Esophagus muscularis mucosa (tissue), 4 donors: ENCODE measurements at regions not wholly inside any gene's neighbourhood (a gene's known extent, or its start where the extent isn't known, plus 50 kb on each side); places are given as distances from the start of the nearest gene placed in this dataset.
"Not testable (repeated sequence)": the region's sequence is repeated elsewhere in the genome, so short reads cannot be mapped to it uniquely, and the experiment has no call there.

Experiments used
- DNase-seq: peaks from one replicate; pipeline ENCODE4 v3.0.0-alpha.2; 2017; ENCODE audit errors: extremely low spot score
- H3K27ac ChIP-seq, 4 donors: fragments of 200-600 bp; sonication (generic); replicated peaks in 1 of 4; 1 replicate in 3 of 4; 2 replicates in 1 of 4; pipeline ENCODE4 v1.5.1; 2016 to 2019; ENCODE audit warnings: mild to moderate bottlenecking in 1 of 4
- H3K27me3 ChIP-seq, 4 donors: fragments of 200-600 bp; sonication (generic); one replicate each; pipeline versions ENCODE4 v1.5.1 to v1.6.0; 2016 to 2019
- H3K36me3 ChIP-seq, 4 donors: fragments of 200-600 bp; sonication (generic); one replicate each; pipeline ENCODE4 v1.5.1; 2016 to 2019
- H3K4me1 ChIP-seq, 4 donors: fragments of 200-600 bp; sonication (generic); one replicate each; pipeline ENCODE4 v1.5.1; 2016 to 2019
- H3K4me3 ChIP-seq, 4 donors: fragments of 200-600 bp; sonication (generic); 1 replicate in 2 of 4; 2 replicates in 2 of 4; pipeline ENCODE4 v1.5.1; 2016 to 2019; ENCODE audit warnings: mild to moderate bottlenecking in 4 of 4, moderate library complexity in 1 of 4
- H3K9me3 ChIP-seq, 4 donors: fragments of 200-600 bp; sonication (generic); 1 replicate in 3 of 4; 2 replicates in 1 of 4; pipeline ENCODE4 v1.5.1; 2016 to 2019
- CTCF ChIP-seq, 3 experiments: fragments of 200-600 bp in 2 of 3; fragments of 450-650 bp in 1 of 3; sonication (generic) in 2 of 3; IDR thresholded peaks; one replicate each; pipeline ENCODE4 v1.5.1; 2017 to 2019; ENCODE audit warnings: antibody characterized with exemption in 3 of 3, mild to moderate bottlenecking in 2 of 3, moderate library complexity in 1 of 3
- EP300 ChIP-seq: sonication (generic); formaldehyde crosslinking; IDR thresholded peaks from one replicate; pipeline ENCODE4 v1.6.1; 2017; ENCODE audit warnings: antibody characterized with exemption
- POLR2A ChIP-seq: fragments of 450-650 bp; IDR thresholded peaks from one replicate; pipeline ENCODE4 v1.6.1; 2017; ENCODE audit warnings: antibody characterized with exemption, moderate library complexity, mild to moderate bottlenecking, low read depth
- POLR2AphosphoS5 ChIP-seq, 2 donors: sonication (generic); formaldehyde crosslinking; IDR thresholded peaks; one replicate each; pipeline ENCODE4 v1.6.1; 2017; ENCODE audit warnings: antibody characterized with exemption in 2 of 2
- WGBS: methylation state at CpG from one replicate; pipeline ENCODE4 v1.1.5; 2018; 5-methylcytosine and 5-hydroxymethylcytosine counted together
- intact Hi-C: fragments of 100-400 bp; cut with DNase I; formaldehyde crosslinking; loops from one replicate; pipeline ENCODE4 v1.15.1; 2023

DNA sequence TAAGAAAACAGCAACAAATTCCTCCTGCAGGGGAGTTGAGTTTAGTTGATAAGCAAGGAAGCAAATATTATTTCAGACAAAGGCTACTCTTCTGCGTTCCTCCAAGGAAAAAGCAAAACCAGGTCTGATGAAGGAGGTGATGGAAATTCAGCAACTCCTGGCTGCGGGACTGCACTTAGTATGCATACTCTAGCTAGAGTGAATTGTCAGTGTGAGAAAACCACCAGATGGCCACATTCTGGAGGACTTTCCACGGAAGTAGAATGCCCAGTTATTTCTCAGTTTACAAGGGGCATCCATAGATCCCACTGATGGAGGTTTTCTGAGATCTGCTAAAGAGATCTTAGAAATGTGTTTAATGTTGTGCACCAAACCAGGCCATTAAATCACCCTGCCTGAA lies 338.6 kb upstream of the PUDP start:
- H3K36me3 ChIP-seq = no peaks in the 10 kb centered on the region
- H3K9me3 ChIP-seq = no peaks in the 10 kb centered on the region
- no peak overlapping the region for H3K4me3 ChIP-seq
- no peak overlapping the region for H3K27ac ChIP-seq
- TF ChIP-seq CTCF (IDR thresholded peaks at IDR 0.05) (no peak), EP300 (no peak), POLR2AphosphoS5 (IDR thresholded peaks at IDR 0.05) (no peak), POLR2A (no peak)
- H3K4me1 ChIP-seq = no peaks in the 10 kb centered on the region
- no peak for DNase-seq
- intact Hi-C loops = no loop called here
- no peaks in the 10 kb centered on the region for H3K27me3 ChIP-seq
- 68% methylated on average over 3 of the region's 3 CpGs for WGBS

DNA sequence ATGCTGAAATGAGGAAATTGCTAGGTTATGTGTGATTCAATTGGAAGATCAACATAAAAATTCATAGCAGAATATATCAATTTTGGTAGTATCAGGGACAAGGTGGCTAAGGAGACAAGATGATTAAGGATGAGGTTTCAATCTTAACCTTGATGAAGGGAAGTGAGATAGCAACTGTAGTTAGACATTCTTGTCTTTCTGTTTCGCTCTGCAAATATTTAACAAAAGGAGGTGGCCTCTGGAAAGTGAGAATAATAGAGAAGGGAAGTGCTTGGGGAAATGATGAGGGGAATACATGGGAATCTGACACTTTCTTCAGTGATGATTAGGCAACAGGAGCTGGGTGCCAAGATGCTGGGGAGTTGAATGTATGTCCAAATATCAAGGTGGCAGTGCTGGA lies 337.1 kb upstream of the PUDP start:
- H3K4me3 ChIP-seq = no peak overlapping the region
- H3K4me1 ChIP-seq = no peaks in the 10 kb centered on the region
- H3K36me3 ChIP-seq = no peaks in the 10 kb centered on the region
- intact Hi-C loops = no loop called here
- no peaks in the 10 kb centered on the region for H3K9me3 ChIP-seq
- H3K27me3 ChIP-seq = no peaks in the 10 kb centered on the region
- H3K27ac ChIP-seq = no peak overlapping the region
- TF ChIP-seq POLR2A (no peak), EP300 (no peak), CTCF (IDR thresholded peaks at IDR 0.05) (no peak), POLR2AphosphoS5 (IDR thresholded peaks at IDR 0.05) (no peak)
- DNase-seq = no peak
- WGBS = 71% methylated on average over 1 of the region's 1 CpG

DNA sequence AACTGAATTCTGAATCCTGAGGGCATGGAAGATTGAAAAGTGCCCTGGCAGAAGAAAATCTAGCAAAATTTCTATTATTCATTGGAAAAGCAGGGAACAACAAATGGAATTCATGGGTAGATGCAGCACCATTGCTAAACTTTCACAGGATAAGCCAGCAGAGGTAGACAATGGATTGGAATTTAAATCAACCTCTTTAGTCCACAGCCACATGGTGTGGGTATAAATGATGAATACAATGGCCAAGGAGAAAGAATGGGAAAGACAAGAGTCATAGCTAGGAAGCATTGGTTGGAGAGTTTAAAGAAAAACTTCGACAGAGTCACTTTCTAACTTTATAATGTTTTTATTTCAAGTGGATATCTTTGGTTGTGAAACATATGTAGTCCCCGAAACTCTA lies 332.8 kb upstream of the PUDP start:
- TF ChIP-seq POLR2A (no peak), POLR2AphosphoS5 (IDR thresholded peaks at IDR 0.05) (no peak), EP300 (no peak), CTCF (IDR thresholded peaks at IDR 0.05) (no peak)
- Histone ChIP-seq H3K36me3 (no peaks in the 10 kb centered on the region), H3K4me1 (no peaks in the 10 kb centered on the region), H3K9me3 (no peaks in the 10 kb centered on the region), H3K27me3 (no peaks in the 10 kb centered on the region), H3K4me3 (no peak overlapping the region), H3K27ac (no peak overlapping the region)
- intact Hi-C loops = no loop called here
- DNase-seq = no peak
- WGBS = 61% methylated on average over 2 of the region's 2 CpGs

DNA sequence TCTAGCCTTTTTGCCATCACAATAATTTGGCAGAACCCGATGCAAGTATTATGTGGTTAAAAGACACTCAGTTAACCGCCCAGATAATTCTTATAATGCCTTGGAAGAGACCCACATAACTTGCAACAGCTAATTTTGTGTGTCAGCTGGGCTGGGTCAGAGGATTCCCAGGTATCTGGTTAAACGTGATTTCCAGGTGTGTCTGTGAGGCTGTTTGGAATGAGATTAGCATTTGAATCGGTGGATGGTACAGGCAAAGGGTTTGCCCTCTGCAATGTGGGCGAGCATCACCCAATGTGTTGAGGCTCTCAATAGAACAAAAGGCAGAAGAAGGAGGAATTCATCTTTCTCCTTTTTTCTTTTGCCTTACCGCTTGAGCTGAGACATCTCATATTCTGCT lies 314.2 kb upstream of the PUDP start:
- DNase-seq = no peak
- Histone ChIP-seq H3K9me3 (no peaks in the 10 kb centered on the region), H3K4me1 (no peaks in the 10 kb centered on the region), H3K27me3 (no peaks in the 10 kb centered on the region), H3K4me3 (no peak overlapping the region), H3K27ac (no peak overlapping the region), H3K36me3 (no peaks in the 10 kb centered on the region)
- TF ChIP-seq EP300 (no peak), POLR2A (no peak), CTCF (IDR thresholded peaks at IDR 0.05) (no peak), POLR2AphosphoS5 (IDR thresholded peaks at IDR 0.05) (no peak)
- WGBS = 63% methylated on average over 6 of the region's 6 CpGs
- intact Hi-C loops = no loop called here

GRCh38 chrX:7461051-7461450 lies 313.1 kb upstream of the PUDP start:
- H3K27me3 ChIP-seq, H3K27ac ChIP-seq, DNase-seq, intact Hi-C loops, H3K9me3 ChIP-seq, H3K4me3 ChIP-seq, H3K4me1 ChIP-seq, H3K36me3 ChIP-seq: not testable (repeated sequence)
- 54% methylated on average over 2 of the region's 2 CpGs for WGBS
